ENCODE measurements at regions not wholly inside any gene's neighbourhood (a gene's known extent, or its start where the extent isn't known, plus 50 kb on each side); places are given as distances from the start of the nearest gene placed in this dataset.

DNA sequence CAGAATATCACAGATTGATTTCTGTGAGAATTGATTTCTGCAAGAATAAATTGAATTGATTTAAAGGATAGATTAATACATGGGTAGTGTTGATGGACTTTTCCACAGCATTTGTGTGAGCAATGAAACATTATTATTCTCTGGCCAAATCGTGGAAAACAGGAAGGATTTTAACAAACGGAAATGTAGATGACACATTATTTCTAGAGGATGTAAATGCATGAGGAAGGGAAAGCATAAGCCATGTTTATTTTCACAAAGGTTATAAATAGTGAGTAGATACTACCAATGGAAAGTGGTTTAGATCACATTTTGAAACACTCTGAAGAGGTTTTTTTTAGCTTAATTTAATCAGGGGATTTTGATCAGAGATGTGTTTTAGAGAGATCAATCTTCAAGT, 1534.6 kb upstream of the MIR17HG start:
- DNase-seq (ENCODE audit: low spot score) = no peak

- DNase-seq (ENCODE audit: low spot score) = no peak
These were observed 1531.1 kb upstream of the MIR17HG start for GRCh38 chr13:89816404-89816803.

- no peak for DNase-seq (ENCODE audit: low spot score)
These were observed 1525.0 kb upstream of the MIR17HG start for GRCh38 chr13:89822467-89822866.

- no peak for DNase-seq (ENCODE audit: low spot score)
These were observed 1519.9 kb upstream of the MIR17HG start for GRCh38 chr13:89827552-89827951.

GRCh38 chr13:89828506-89828905, 1519.0 kb upstream of the MIR17HG start:
- DNase-seq (ENCODE audit: low spot score) = no peak

DNA sequence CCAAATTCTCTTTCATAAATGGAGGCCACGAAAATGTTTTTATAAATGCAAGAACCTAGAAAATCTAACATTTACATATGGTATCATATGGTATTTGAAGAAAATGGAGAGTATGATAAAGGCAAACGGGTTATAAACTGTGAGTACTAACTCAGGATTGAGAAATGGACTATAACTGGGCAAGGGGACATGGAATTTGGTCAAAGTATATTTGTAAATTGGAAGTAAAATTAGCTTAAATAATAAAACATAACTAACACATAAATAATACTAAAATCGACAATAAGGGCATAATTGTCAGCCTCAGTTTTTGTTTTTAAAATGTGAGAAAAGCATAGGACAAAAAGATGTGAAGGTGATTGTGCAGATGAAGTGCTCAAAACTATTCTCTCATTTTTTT, 1516.3 kb upstream of the MIR17HG start:
- DNase-seq (ENCODE audit: low spot score) = no peak

DNA sequence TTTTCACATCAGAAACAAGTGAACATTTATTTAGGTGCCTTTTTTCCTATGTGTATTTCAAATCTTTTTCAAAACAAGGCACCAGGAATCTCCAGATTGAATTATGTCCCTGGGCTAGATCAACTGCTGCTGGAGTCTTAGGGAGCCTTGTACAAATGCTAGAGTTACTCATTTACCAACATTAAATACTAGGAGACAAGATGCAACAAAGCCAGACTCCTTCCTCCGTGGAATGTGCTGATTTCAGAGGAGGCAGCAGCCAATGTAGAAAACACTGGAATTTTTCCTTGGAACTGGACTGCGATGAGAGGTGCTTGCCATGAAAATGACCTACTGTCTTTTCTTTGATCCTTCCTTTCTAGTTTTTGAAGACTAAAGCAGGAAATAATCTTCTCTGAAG, 1514.7 kb upstream of the MIR17HG start:
- no peak for DNase-seq (ENCODE audit: low spot score)

- no peak for DNase-seq (ENCODE audit: low spot score)
These were observed 1503.9 kb upstream of the MIR17HG start for GRCh38 chr13:89843621-89844020.

DNA sequence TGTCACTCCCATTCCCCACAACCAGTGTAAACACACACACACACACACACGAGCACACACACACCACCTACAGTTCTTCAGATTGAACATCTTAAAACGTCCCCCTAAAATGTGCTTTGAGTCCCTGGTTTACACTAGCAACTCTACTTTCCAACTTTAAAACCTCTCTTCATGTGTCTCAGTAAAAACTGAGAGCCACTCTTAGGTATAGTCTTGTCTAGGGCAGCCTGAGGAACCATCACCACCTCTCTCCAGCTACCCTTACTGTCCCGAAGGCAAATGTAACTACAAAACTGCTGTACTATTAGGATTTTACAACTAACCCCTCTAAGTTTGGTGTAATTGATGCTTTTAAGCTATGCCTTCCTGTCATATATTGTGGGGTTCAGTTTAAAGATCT, 1501.6 kb upstream of the MIR17HG start:
- DNase-seq (ENCODE audit: low spot score) = no peak

DNA sequence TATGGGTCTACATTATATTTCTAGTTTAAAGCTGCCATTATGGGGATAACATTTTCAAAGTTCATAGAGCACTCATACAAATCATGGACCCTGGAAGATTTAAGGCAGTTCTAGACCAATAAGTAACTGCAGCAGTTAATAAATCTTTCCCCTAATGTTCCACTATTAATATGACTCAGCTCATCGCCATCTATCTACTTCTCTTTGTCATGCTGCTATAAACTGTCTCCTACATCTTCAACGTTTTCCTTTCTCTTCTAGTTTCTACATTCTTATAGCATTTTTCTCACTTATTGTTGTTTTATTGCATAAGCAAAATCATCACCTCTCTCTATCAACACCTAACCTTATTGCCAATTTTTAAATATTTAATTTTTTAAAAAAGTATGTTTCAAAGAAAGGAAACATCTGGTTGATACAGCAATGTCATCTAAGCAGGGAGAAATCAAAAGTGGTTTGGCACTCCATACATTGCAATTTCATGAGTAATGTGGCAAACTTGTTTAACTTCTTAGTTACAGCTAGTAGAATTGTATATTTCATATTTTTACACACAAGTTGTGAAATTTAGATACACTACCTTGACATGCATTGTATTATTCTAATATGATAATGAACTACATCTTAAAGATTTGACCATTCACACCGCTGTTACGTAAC, 1500.4 kb upstream of the MIR17HG start:
- DNase-seq (ENCODE audit: low spot score) = no peak

GRCh38 chr13:89852570-89852969, 1494.9 kb upstream of the MIR17HG start:
- DNase-seq (ENCODE audit: low spot score) = no peak

GRCh38 chr13:89856512-89856911, 1491.0 kb upstream of the MIR17HG start:
- no peak for DNase-seq (ENCODE audit: low spot score)

DNA sequence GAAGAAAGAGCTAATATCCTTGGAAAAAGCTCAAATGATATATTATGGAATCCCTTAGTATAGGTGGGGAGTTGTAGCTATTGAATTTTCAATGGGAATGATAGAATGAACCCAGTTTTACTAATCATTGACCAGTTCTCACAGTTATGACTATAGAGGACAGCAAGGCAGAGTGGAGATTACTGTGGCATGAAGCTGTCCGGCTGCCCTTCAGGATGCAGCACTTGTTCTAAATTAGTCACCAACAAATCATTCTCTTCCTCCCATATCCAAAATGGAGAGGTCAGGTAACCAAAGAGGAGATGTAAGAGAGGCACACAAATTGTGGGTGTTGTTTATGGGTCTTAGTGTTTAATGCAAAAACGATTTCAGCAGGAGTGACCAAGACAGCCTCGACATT, 1490.0 kb upstream of the MIR17HG start:
- no peak for DNase-seq (ENCODE audit: low spot score)

DNA sequence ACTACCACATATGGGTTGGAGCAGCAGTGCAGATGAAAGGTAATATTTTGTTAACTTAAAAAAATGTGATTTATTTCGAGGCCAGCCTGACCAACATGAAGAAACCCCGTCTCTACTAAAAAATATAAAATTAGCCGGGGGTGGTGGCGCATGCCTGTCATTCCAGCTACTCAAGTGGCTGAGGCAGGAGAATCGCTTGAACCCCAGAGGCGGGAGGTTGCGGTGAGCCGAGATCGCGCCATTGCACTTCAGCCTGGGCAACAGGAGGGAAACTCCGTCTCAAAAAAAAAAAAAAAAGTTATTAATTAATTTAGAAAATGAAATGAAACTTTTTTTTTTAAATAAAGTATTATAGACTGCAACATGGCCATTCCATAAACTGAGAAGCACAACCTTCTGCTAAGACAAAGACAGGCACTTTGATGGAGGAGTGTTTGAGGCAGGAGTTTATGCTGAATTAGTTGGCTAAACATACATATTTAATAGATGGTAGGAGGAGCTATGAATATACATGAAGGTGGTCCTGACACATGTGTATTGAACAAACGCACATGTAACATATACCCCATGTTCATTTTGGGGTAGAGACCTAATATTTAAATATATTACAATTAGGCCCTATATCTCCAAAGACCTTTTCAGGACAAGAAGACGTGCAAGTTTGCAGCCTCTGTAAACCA, 1485.3 kb upstream of the MIR17HG start:
- DNase-seq (ENCODE audit: low spot score) = no peak

GRCh38 chr13:89862691-89863036, 1484.8 kb upstream of the MIR17HG start:
- no peak for DNase-seq (ENCODE audit: low spot score)

- no peak for DNase-seq (ENCODE audit: low spot score)
These were observed 1482.1 kb upstream of the MIR17HG start for GRCh38 chr13:89865164-89866064.

- no peak for DNase-seq (ENCODE audit: low spot score)
These were observed 1478.2 kb upstream of the MIR17HG start for GRCh38 chr13:89869312-89869711.

- DNase-seq (ENCODE audit: low spot score) = no peak
These were observed 1468.6 kb upstream of the MIR17HG start for GRCh38 chr13:89878904-89879303.

DNA sequence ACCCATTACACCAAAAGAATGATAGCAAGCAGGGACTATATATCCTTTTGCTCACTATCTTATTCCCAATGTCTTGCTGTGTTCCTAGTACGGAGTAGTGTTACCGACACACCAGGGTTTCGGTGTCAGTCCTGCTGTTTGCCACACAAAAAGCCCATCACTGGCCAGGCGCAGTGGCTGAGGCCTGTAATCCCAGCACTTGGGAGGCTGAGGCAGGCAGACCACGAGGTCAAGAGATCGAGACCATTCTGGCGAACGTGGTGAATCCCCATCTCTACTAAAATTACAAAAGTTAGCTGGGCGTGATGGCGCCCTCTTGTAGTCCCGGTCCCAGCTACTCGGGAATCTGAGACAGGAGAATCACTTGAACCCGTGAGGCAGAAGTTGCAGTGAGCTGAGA, 1467.3 kb upstream of the MIR17HG start:
- DNase-seq (ENCODE audit: low spot score) = no peak

DNA sequence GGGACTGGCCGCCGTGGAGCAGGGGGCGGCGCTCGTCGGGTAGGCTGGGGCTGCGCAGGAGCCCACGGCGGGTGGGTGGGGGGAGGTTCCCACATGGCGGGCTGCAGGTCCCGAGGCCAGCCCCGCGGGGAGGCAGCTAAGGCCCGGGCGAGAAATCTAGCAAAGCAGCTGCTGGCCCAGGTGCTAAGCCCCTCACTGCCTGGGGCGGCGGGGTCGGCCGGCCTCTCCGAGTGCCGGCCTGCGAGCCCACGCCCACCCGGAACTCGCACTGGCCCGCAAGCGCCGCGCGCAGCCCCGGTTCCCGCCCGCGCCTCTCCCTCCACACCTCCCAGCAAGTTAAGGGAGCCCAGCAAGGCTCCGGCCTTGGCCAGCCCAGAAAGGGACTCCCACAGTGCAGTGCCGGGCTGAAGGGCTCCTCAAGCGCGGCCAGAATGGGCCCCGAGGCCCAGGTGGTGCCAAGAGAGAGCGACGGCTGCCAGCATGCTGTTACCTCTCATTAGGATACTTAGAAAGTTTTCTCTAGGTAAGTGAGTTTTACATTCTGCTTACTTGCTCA, 1463.5 kb upstream of the MIR17HG start:
- no peak for DNase-seq (ENCODE audit: low spot score)

DNA sequence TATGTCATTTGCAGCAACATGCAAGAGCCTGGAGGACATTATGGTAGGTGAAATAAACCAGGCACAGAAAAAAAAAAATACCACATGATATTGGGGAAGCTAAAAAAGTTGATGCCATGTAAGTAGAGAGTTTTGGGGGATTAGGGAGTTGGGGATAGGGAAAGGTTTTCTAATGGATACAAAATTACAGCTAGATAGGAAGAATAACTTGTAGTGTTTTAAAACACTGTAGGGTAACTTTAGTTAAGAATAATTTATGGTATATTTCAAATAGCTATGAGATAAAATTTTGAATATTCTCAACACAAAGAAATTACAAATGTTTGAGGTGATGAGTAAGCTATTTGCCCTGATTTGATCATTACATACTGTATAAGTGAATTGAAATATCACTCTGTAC, 1456.7 kb upstream of the MIR17HG start:
- DNase-seq (ENCODE audit: low spot score) = no peak

DNA sequence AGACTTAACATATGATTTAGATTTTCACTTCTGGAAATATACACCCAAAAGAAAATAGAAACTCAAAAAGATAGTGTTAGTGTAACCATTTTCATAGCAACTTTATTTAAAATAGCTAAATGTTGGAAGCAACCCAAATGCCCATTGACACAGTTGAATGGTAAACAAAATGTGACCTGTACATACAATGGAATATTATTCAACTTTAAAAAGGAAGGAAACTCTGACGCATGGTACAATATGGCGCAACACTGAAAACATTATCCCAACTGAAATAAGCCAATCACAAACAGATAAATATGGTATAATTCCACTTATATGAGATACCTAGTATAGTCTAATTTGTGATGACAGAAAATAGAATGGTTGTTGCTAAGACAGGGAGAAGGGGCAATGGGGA, 1456.1 kb upstream of the MIR17HG start:
- no peak for DNase-seq (ENCODE audit: low spot score)

DNA sequence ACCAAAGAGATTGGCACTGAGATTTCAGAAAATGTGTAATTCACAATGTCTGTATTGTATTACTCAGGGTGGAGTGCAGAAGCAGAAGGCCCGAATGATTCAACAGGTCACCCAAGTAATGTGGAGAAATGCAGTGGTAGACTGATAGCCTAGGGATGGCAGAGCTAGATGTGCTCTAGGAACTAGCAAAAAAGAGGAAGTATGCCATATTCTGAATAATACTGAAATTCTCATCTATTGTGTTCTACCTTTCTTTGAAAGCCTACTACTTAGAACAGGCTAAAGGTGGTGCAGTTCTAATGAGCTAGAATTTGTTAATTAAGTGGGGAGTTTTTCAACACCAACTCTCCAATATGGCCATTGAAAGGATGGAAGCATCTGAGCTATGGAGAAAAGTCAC, 1449.8 kb upstream of the MIR17HG start:
- DNase-seq (ENCODE audit: low spot score) = no peak

All from activated CD4-positive, alpha-beta T cell treated with anti-CD3 and anti-CD28 coated beads, Interleukin-2, Interleukin-4, amounts not matched to agents 100 ng/mL and 50 ng/mL, durations not matched to agents 16 hours and 8 hours (primary cell).